ENCODE measurements at regions not wholly inside any gene's neighbourhood (a gene's known extent, or its start where the extent isn't known, plus 50 kb on each side); places are given as distances from the start of the nearest gene placed in this dataset.
"Not testable (repeated sequence)": the region's sequence is repeated elsewhere in the genome, so short reads cannot be mapped to it uniquely, and the experiment has no call there.

DNA sequence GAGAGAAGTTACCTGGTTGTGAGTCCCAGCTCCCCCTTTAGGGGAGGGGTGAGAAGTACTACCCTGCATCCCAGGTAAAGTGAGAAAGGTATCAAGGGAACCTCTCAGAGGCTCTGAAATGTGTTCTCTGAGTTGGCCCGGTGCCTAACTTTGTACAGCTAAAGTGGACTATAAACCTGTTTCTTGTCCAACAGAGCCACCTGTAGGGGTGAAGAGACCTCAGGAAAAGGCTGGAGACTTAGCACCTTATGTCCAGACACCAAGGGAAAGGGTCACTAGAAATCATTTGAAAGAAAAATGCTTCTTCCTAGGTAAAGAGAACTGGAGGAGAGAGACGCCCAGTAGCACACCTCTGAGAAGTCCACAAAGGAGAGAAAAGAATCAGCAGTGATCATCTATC is 108.3 kb upstream of the KIF2A start:
- Histone ChIP-seq H3K9me3 (ENCODE audit: control insufficient read depth, insufficient read depth, low read length) (peaks cover 11% of the 10 kb centered on the region), H3K9ac (ENCODE audit: low read depth, low read length) (no peak overlapping the region), H3K36me3 (ENCODE audit: control insufficient read depth, insufficient read depth, low read length) (no peaks in the 10 kb centered on the region), H3K4me1 (ENCODE audit: control insufficient read depth, insufficient read depth, low read length) (no peaks in the 10 kb centered on the region), H3K27ac (ENCODE audit: low read depth, low read length) (no peak overlapping the region), H3K27me3 (ENCODE audit: control insufficient read depth, insufficient read depth, low read length) (no peaks in the 10 kb centered on the region; the same call in 1 of the 2 replicates), H3K4me3 (ENCODE audit: low read depth, low read length) (no peak overlapping the region)

DNA sequence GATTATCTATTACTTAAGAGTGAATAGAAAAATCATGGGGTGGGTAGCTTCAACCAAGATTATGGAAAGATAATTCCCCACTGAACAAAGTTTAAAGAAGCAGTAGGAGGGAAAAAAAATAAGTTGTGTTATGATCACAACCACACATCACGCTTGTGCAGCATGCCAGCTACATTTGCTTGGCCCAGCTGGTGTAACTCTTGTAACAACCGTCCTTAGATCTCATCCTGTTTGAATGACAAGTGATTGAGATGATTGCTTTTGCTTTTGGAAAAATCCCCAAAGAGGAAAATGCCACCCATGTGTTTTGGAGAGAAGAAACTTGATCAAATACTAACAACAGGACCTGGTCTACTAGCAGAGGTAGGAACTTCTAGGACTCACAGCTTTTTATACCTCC is 107.6 kb upstream of the KIF2A start:
- peaks cover 5% of the 10 kb centered on the region for H3K9me3 ChIP-seq (ENCODE audit: control insufficient read depth, insufficient read depth, low read length)
- H3K27me3 ChIP-seq (ENCODE audit: control insufficient read depth, insufficient read depth, low read length): no peaks in the 10 kb centered on the region; the same call in 1 of the 2 replicates

DNA sequence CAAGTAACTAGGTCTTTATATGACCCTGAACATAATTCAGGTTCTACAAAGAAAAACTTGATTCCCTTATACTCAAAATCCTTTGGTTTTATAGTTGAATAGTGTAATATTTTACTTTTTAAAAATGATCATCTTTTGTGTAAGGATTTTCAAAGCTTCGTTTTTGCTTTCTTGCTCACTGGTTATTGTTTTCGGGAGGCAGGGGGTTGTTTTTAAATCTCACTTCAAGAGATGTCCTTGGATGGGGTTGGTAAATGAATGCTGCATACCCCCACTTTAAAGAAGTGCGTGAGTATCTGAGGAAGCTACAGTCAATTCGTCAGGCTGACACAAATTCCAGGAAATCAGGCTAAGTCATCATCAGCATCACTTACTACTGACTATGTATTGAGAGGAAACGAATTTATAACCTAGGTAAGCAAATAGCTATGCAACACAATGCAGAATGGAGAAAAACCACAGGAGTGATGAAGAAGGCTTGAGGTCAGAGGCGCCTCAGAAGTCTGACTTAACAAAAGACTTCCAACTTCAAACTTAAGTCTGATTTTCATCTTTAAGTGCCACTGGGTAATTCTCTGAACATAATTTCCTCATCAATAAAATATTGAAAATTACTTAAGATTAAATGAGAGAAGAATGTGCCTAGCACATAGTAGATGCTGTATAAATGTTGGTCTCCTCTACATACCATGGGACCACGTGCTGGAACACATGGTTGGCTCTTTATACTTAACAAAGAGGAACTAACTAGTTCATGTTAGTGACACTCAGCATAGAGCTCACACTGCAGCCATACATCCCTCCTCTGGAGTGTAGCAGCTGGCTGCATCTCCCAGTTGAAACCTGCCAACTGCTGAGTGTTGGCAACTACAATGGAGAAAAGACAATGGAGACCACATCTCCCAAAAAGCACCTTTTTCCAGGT is 106.0 kb upstream of the KIF2A start:
- Histone ChIP-seq H3K9ac (ENCODE audit: low read depth, low read length) (no peak overlapping the region), H3K27me3 (ENCODE audit: control insufficient read depth, insufficient read depth, low read length) (no peaks in the 10 kb centered on the region; the same call in 1 of the 2 replicates), H3K36me3 (ENCODE audit: control insufficient read depth, insufficient read depth, low read length) (no peaks in the 10 kb centered on the region)

More for the DNA sequence above, 107.6 kb upstream of the KIF2A start:
- H3K27ac ChIP-seq (ENCODE audit: low read depth, low read length): no peak overlapping the region
- H3K4me3 ChIP-seq (ENCODE audit: low read depth, low read length): no peak overlapping the region
- H3K9ac ChIP-seq (ENCODE audit: low read depth, low read length): no peak overlapping the region
- H3K4me1 ChIP-seq (ENCODE audit: control insufficient read depth, insufficient read depth, low read length): no peaks in the 10 kb centered on the region
- H3K36me3 ChIP-seq (ENCODE audit: control insufficient read depth, insufficient read depth, low read length): no peaks in the 10 kb centered on the region

DNA sequence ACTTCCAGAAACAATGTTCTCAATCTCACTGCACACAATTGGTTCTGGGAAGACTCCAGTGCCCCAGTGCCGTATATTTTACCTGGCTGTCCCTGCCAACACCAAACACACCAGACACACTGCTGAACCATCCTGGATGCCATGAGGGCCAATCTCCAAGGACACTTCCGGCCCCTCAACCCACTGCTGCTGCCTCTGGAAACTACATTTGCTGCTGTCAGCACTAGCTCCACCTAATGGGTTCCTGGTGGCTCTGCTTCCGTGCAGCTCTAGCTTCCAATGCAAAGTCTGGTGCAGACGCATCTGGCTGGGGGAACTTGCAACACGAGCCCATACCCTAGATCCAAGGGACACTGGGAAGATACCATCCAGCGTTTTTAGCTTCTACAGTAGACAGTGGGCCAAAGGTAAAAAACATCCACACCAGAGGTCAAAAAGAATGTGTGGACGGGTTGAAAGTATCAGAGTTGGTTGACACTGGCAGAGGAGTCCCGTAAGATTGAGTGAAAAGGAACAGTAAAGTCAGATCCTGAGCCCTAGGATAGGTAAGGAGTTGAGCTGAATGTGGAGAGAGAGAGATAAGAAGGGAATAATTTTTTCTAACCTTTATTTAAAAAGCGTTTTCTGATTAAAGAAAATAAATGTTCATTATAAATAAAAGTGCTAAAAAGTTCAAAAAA is 99.7 kb upstream of the KIF2A start:
- no peaks in the 10 kb centered on the region for H3K27me3 ChIP-seq (ENCODE audit: control insufficient read depth, insufficient read depth, low read length)
- H3K9me3 ChIP-seq (ENCODE audit: control insufficient read depth, insufficient read depth, low read length): no peaks in the 10 kb centered on the region
- no peak overlapping the region for H3K9ac ChIP-seq (ENCODE audit: low read depth, low read length)
- peaks cover 7% of the 10 kb centered on the region; the same call in 1 of the 2 replicates for H3K4me1 ChIP-seq (ENCODE audit: control insufficient read depth, insufficient read depth, low read length)
- no peak overlapping the region for H3K27ac ChIP-seq (ENCODE audit: low read depth, low read length)
- H3K4me3 ChIP-seq (ENCODE audit: low read depth, low read length): no peak overlapping the region
- H3K36me3 ChIP-seq (ENCODE audit: control insufficient read depth, insufficient read depth, low read length): no peaks in the 10 kb centered on the region

More for the DNA sequence above, 106.0 kb upstream of the KIF2A start:
- no peaks in the 10 kb centered on the region for H3K4me1 ChIP-seq (ENCODE audit: control insufficient read depth, insufficient read depth, low read length)
- no peaks in the 10 kb centered on the region for H3K9me3 ChIP-seq (ENCODE audit: control insufficient read depth, insufficient read depth, low read length)
- H3K4me3 ChIP-seq (ENCODE audit: low read depth, low read length): no peak overlapping the region
- H3K27ac ChIP-seq (ENCODE audit: low read depth, low read length): no peak overlapping the region

DNA sequence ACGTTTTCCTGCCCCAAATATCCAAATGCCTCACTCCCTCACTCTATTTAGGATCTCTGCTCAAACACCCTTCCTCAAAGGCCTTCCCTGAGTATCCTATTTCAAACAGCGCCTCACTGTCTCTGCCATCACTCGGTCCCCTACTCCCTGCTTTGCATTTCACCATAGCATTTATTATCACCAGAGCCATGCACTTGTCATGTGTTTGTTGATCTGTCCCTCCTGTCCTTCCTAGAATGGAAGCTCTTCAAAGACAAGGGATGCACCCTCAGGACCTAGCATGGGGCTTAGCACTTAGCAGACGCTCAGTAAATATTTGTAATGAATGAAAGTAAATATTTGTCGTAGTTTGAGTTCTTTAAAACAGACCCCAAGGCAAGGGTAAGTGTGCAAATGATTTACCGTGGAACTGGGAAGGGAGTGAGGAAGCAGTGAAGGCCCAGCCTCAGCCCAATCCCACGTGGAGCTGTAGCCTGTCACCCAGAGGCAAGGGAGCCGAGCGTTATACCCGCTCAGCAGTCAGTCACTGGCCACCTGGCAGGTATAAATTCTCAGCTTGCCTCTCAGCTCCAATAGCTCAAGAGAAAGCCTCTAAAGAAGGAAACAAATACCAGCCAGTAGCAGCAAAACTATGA is 97.7 kb upstream of the KIF2A start:
- Histone ChIP-seq H3K4me1 (ENCODE audit: control insufficient read depth, insufficient read depth, low read length) (peaks cover 7% of the 10 kb centered on the region; the same call in 1 of the 2 replicates), H3K27ac (ENCODE audit: low read depth, low read length) (no peak overlapping the region), H3K9me3 (ENCODE audit: control insufficient read depth, insufficient read depth, low read length) (no peaks in the 10 kb centered on the region), H3K36me3 (ENCODE audit: control insufficient read depth, insufficient read depth, low read length) (no peaks in the 10 kb centered on the region), H3K27me3 (ENCODE audit: control insufficient read depth, insufficient read depth, low read length) (no peaks in the 10 kb centered on the region), H3K9ac (ENCODE audit: low read depth, low read length) (no peak overlapping the region), H3K4me3 (ENCODE audit: low read depth, low read length) (no peak overlapping the region)

DNA sequence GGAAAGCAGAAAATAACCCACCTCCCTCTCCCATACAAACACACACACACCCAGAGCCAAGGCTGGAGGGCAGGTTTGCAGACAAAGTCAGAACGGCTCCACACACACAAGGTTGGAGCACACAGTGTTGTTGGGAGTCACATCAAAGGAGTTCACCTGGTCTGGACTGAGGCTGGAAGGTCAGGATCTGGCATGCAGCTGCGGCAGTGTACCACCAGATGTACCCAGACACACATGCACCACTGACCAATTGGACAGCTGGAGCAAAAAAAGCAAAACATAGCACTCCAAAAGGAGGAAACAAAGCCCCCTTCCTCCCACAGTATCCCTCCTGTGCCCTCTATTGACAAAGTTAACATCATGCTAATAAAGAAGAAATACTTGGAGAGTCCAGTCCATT is 94.6 kb upstream of the KIF2A start:
- no peaks in the 10 kb centered on the region for H3K27me3 ChIP-seq (ENCODE audit: control insufficient read depth, insufficient read depth, low read length)

DNA sequence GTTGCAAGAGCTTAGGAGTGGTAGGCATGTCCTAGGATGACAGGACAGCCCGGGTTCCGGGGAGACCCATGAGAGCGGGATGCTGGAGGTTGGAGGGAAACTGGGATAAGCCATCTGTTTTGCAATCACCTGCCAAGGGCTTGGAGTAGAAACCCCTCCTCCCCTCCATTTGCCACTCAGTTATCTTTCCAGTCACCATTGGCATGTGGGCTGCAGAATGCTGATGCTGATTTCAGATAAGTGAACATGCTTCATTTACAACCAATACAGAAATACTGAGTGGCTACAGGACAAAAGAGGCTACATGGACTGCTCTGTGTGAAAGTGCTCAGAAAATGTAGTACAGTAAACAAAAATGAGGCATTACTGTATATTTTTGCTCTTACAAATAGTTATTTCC is 93.4 kb upstream of the KIF2A start:
- no peaks in the 10 kb centered on the region for H3K27me3 ChIP-seq (ENCODE audit: control insufficient read depth, insufficient read depth, low read length)

More for the DNA sequence above, 94.6 kb upstream of the KIF2A start:
- H3K9ac ChIP-seq (ENCODE audit: low read depth, low read length): no peak overlapping the region
- no peak overlapping the region for H3K4me3 ChIP-seq (ENCODE audit: low read depth, low read length)
- peaks cover 7% of the 10 kb centered on the region; the same call in 1 of the 2 replicates for H3K4me1 ChIP-seq (ENCODE audit: control insufficient read depth, insufficient read depth, low read length)
- no peaks in the 10 kb centered on the region for H3K36me3 ChIP-seq (ENCODE audit: control insufficient read depth, insufficient read depth, low read length)
- no peak overlapping the region for H3K27ac ChIP-seq (ENCODE audit: low read depth, low read length)
- H3K9me3 ChIP-seq (ENCODE audit: control insufficient read depth, insufficient read depth, low read length): no peaks in the 10 kb centered on the region

DNA sequence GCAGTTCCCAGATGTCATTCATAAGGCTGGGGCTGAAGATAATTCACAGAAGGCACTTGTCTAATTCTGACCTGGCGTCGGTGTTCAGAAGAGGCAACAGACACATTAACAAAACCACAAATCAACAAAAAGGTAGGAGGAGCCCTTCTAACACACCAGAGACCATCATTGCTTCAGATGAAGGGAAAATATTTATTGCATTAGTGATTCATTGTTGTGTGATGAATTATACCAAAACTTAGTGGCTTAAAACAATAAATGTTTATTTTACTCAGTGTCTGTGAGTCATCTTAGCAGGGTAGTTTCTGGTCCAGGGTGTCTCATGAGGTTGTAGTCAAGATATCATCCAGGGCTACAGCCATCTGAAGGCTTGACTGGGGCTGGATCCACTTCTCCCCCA is 91.3 kb upstream of the KIF2A start:
- Histone ChIP-seq H3K9me3 (ENCODE audit: control insufficient read depth, insufficient read depth, low read length) (no peaks in the 10 kb centered on the region), H3K9ac (ENCODE audit: low read depth, low read length) (no peak overlapping the region), H3K27ac (ENCODE audit: low read depth, low read length) (no peak overlapping the region), H3K4me3 (ENCODE audit: low read depth, low read length) (no peak overlapping the region), H3K4me1 (ENCODE audit: control insufficient read depth, insufficient read depth, low read length) (no peaks in the 10 kb centered on the region), H3K36me3 (ENCODE audit: control insufficient read depth, insufficient read depth, low read length) (no peaks in the 10 kb centered on the region), H3K27me3 (ENCODE audit: control insufficient read depth, insufficient read depth, low read length) (no peaks in the 10 kb centered on the region)

More for the DNA sequence above, 93.4 kb upstream of the KIF2A start:
- Histone ChIP-seq H3K9ac (ENCODE audit: low read depth, low read length) (no peak overlapping the region), H3K4me1 (ENCODE audit: control insufficient read depth, insufficient read depth, low read length) (peaks cover 6% of the 10 kb centered on the region; the same call in 1 of the 2 replicates), H3K9me3 (ENCODE audit: control insufficient read depth, insufficient read depth, low read length) (no peaks in the 10 kb centered on the region), H3K36me3 (ENCODE audit: control insufficient read depth, insufficient read depth, low read length) (no peaks in the 10 kb centered on the region), H3K27ac (ENCODE audit: low read depth, low read length) (no peak overlapping the region), H3K4me3 (ENCODE audit: low read depth, low read length) (no peak overlapping the region)

DNA sequence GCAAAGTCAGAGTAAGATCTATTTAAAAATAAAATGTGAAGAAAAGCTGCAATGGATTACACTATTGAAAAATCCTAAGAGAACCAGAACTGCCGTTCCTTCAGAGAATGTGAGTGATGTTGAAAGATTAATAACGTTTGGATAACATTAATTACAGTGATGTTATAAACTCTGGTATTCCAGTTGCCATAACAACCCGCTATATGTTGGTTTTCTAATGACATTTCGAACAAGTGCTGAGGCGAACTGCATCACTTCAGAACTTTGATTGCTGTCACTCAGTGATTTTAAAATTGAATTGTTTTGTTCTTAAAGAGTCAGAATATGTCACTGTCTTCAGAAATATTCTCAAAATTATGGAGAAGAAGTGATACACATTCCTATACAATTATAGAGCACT is 89.4 kb upstream of the KIF2A start:
- not testable (repeated sequence) for H3K27me3 ChIP-seq (ENCODE audit: control insufficient read depth, insufficient read depth, low read length); H3K9ac ChIP-seq (ENCODE audit: low read depth, low read length); H3K9me3 ChIP-seq (ENCODE audit: control insufficient read depth, insufficient read depth, low read length); H3K36me3 ChIP-seq (ENCODE audit: control insufficient read depth, insufficient read depth, low read length); H3K27ac ChIP-seq (ENCODE audit: low read depth, low read length); H3K4me1 ChIP-seq (ENCODE audit: control insufficient read depth, insufficient read depth, low read length); H3K4me3 ChIP-seq (ENCODE audit: low read depth, low read length)

DNA sequence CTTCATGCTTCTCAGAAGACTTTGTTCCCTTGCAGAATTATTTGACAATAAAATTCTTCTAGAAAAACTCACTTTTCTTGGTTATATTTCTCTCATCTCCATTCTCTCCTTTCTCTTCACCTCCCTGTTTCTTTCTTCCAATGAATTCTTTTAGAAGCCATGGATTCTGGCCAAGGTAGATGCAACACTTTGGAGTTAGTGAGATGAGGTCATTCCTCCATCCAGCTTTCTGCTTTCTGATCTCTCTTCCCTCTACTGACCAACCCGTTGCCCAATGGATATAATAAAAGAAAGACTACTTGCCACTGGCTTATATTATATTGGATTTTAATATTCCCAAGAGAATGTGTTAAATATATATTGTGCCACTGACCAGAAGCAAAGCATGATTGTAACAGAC is 88.9 kb upstream of the KIF2A start:
- not testable (repeated sequence) for H3K9ac ChIP-seq (ENCODE audit: low read depth, low read length); H3K27ac ChIP-seq (ENCODE audit: low read depth, low read length); H3K4me1 ChIP-seq (ENCODE audit: control insufficient read depth, insufficient read depth, low read length); H3K36me3 ChIP-seq (ENCODE audit: control insufficient read depth, insufficient read depth, low read length); H3K27me3 ChIP-seq (ENCODE audit: control insufficient read depth, insufficient read depth, low read length); H3K9me3 ChIP-seq (ENCODE audit: control insufficient read depth, insufficient read depth, low read length); H3K4me3 ChIP-seq (ENCODE audit: low read depth, low read length)

DNA sequence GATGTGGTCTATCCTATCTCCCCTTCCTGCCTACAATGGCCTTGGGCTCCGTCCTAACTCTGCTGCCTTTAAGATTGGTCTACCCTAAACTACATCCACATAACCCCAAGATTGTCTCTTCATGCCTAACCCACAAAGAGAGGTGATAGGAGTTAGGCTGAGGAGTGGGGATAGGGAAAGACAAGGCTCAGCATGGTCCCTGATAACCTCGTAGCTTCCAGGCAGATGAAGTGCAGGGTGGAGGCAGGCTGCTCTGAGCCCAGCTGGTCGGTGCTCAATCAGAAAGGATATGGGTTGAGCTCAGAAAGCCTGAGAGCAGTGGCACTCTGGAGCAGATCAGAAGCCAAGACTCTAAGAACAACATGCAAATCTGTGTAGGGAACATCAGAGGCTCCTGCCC is 87.1 kb upstream of the KIF2A start:
- H3K9ac ChIP-seq (ENCODE audit: low read depth, low read length); H3K4me1 ChIP-seq (ENCODE audit: control insufficient read depth, insufficient read depth, low read length): not testable (repeated sequence)

More for the DNA sequence above, 87.1 kb upstream of the KIF2A start:
- H3K4me3 ChIP-seq (ENCODE audit: low read depth, low read length); H3K36me3 ChIP-seq (ENCODE audit: control insufficient read depth, insufficient read depth, low read length); H3K27me3 ChIP-seq (ENCODE audit: control insufficient read depth, insufficient read depth, low read length); H3K9me3 ChIP-seq (ENCODE audit: control insufficient read depth, insufficient read depth, low read length); H3K27ac ChIP-seq (ENCODE audit: low read depth, low read length): not testable (repeated sequence)
